ENCODE measurements at regions not wholly inside any gene's neighbourhood (a gene's known extent, or its start where the extent isn't known, plus 50 kb on each side); places are given as distances from the start of the nearest gene placed in this dataset.

GRCh38 chr6:48388044-48388443, 277.0 kb upstream of the PTCHD4 start:
- TF ChIP-seq CTCF (IDR thresholded peaks at IDR 0.05) (no peak), POLR2A (IDR thresholded peaks at IDR 0.05) (no peak)
